Retina (tissue), 1 donor: ENCODE measurements at regions not wholly inside any gene's neighbourhood (a gene's known extent, or its start where the extent isn't known, plus 50 kb on each side); places are given as distances from the start of the nearest gene placed in this dataset.

Source experiments
- DNase-seq: peaks from one replicate; pipeline ENCODE4 v3.0.0-alpha.2; 2016

- no peak for DNase-seq
These were observed 487.4 kb downstream of the IRX1 start for GRCh38 chr5:4082966-4083564.

GRCh38 chr5:4083591-4084337 lies 488.1 kb downstream of the IRX1 start:
- no peak for DNase-seq

GRCh38 chr5:4086081-4086480 lies 490.4 kb downstream of the IRX1 start:
- no peak for DNase-seq

- DNase-seq = no peak
These were observed 491.5 kb downstream of the IRX1 start for GRCh38 chr5:4087110-4087509.

GRCh38 chr5:4089087-4089486 lies 493.5 kb downstream of the IRX1 start:
- DNase-seq = no peak

GRCh38 chr5:4093236-4093635 lies 497.6 kb downstream of the IRX1 start:
- DNase-seq = no peak

- DNase-seq = no peak
These were observed 498.3 kb downstream of the IRX1 start for GRCh38 chr5:4093970-4094369.

- no peak for DNase-seq
These were observed 500.4 kb downstream of the IRX1 start for GRCh38 chr5:4095918-4096630.

GRCh38 chr5:4097199-4097598 lies 501.6 kb downstream of the IRX1 start:
- no peak for DNase-seq

- no peak for DNase-seq
These were observed 502.6 kb downstream of the IRX1 start for GRCh38 chr5:4098226-4098625.

- no peak for DNase-seq
These were observed 503.8 kb downstream of the IRX1 start for GRCh38 chr5:4099386-4099785.

- no peak for DNase-seq
These were observed 505.1 kb downstream of the IRX1 start for GRCh38 chr5:4100739-4101138.

GRCh38 chr5:4101189-4101588 lies 505.6 kb downstream of the IRX1 start:
- DNase-seq = no peak

- no peak for DNase-seq
These were observed 509.4 kb downstream of the IRX1 start for GRCh38 chr5:4104831-4105597.

GRCh38 chr5:4108690-4109089 lies 513.1 kb downstream of the IRX1 start:
- DNase-seq = no peak

GRCh38 chr5:4113426-4113825 lies 517.8 kb downstream of the IRX1 start:
- no peak for DNase-seq

GRCh38 chr5:4113905-4114304 lies 518.3 kb downstream of the IRX1 start:
- DNase-seq = no peak

- no peak for DNase-seq
These were observed 518.8 kb downstream of the IRX1 start for GRCh38 chr5:4114452-4114851.

- DNase-seq = no peak
These were observed 521.2 kb downstream of the IRX1 start for GRCh38 chr5:4116834-4117233.

GRCh38 chr5:4124221-4124970 lies 528.8 kb downstream of the IRX1 start:
- DNase-seq = no peak

GRCh38 chr5:4128994-4129393 lies 533.4 kb downstream of the IRX1 start:
- no peak for DNase-seq

- DNase-seq = no peak
These were observed 533.9 kb downstream of the IRX1 start for GRCh38 chr5:4129523-4129922.

GRCh38 chr5:4130819-4131218 lies 535.2 kb downstream of the IRX1 start:
- DNase-seq = no peak
